ENCODE measurements at regions not wholly inside any gene's neighbourhood (a gene's known extent, or its start where the extent isn't known, plus 50 kb on each side); places are given as distances from the start of the nearest gene placed in this dataset.

DNA sequence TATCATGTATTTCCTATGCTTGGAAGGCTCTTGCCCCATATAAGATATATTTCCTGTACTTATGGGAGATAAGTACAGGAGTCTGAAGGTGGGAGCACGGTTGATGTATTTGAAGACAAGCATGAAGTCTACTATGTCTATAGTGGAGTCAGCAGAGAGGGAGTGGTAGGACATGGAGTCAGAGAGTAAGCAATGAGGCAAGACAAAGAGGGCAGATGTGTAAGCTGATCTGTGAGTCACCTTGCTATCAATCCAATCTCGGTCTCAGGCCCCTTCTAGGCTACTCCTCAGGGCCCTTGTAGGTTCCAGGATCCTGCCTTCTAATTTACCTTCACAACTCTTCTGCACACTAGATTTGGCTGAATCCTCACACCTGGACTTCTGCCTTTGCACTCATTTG lies 105.5 kb downstream of the MACIR start:
- WGBS, 2 donors, result 85 to 86% methylated on average over 2 of the region's 2 CpGs

DNA sequence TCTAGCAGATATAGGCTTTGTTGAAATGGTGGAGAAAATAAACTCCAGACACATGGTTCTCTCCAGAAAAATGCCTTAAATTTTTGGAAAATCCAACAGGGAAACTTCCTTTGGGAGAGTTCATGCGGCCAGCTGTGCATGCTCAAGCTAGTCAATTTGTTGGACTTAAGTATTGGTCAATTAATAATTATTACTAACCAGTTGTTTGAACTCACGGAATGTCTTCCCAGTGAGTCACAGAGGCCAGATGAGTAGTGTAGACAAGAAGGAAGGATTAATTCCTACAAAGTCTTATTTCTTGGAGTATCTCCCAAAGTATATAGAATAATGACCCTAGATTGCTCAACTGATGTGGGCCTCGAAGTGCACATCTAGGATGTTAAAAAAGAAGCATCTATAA lies 103.6 kb downstream of the MACIR start:
- WGBS, 2 donors, result 65 to 90% methylated on average over 3 of the region's 3 CpGs
- Histone ChIP-seq H3K36me3 (no peaks in the 10 kb centered on the region), H3K27ac (no peak overlapping the region), H3K4me3 (replicated peaks in 1 of 3) (no peak overlapping the region), H3K27me3 (no peaks in the 10 kb centered on the region), H3K4me1 (no peaks in the 10 kb centered on the region), H3K9me3 (no peaks in the 10 kb centered on the region)
- TF ChIP-seq, protein P1, sequence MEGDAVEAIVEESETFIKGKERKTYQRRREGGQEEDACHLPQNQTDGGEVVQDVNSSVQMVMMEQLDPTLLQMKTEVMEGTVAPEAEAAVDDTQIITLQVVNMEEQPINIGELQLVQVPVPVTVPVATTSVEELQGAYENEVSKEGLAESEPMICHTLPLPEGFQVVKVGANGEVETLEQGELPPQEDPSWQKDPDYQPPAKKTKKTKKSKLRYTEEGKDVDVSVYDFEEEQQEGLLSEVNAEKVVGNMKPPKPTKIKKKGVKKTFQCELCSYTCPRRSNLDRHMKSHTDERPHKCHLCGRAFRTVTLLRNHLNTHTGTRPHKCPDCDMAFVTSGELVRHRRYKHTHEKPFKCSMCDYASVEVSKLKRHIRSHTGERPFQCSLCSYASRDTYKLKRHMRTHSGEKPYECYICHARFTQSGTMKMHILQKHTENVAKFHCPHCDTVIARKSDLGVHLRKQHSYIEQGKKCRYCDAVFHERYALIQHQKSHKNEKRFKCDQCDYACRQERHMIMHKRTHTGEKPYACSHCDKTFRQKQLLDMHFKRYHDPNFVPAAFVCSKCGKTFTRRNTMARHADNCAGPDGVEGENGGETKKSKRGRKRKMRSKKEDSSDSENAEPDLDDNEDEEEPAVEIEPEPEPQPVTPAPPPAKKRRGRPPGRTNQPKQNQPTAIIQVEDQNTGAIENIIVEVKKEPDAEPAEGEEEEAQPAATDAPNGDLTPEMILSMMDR (IDR thresholded peaks at IDR 0.05), result no peak
- no peak for TF ChIP-seq POLR2A (IDR thresholded peaks at IDR 0.05)
- no peak for DNase-seq
- intact Hi-C loops (cut with DNase I), result no loop called here

More for the DNA sequence above, 105.5 kb downstream of the MACIR start:
- TF ChIP-seq, protein P1 (IDR thresholded peaks at IDR 0.05), result no peak
- TF ChIP-seq POLR2A (IDR thresholded peaks at IDR 0.05), result no peak
- intact Hi-C loops (cut with DNase I), result no loop called here
- Histone ChIP-seq H3K27me3 (no peaks in the 10 kb centered on the region), H3K36me3 (no peaks in the 10 kb centered on the region), H3K4me1 (peaks cover 0 to 2% of the 10 kb centered on the region in 2 donors), H3K9me3 (no peaks in the 10 kb centered on the region), H3K27ac (no peak overlapping the region), H3K4me3 (replicated peaks in 1 of 3) (no peak overlapping the region)
- no peak for DNase-seq

DNA sequence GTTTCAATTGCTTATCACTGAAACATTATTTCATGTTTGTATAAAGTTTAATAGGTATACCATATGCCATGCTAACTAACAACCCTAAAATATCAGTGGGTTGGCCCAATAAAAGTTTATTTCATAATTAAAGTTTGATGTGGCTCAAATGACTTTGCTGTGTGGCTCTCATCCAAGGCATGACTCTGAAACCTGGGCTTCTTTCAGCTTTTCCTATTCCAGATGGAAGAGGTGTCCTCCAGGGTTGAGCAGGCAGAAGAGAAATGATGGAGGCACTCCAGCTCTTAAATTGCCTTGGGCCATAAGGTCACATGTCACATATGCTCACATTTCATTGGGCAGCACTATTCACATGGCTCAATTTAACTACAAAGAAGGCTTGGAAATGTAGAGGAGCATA lies 101.9 kb downstream of the MACIR start:
- Histone ChIP-seq H3K4me1 (no peaks in the 10 kb centered on the region), H3K27ac (no peak overlapping the region), H3K9me3 (no peaks in the 10 kb centered on the region), H3K36me3 (no peaks in the 10 kb centered on the region), H3K4me3 (replicated peaks in 1 of 3) (no peak overlapping the region), H3K27me3 (no peaks in the 10 kb centered on the region)
- intact Hi-C loops (cut with DNase I), result no loop called here
- no peak for TF ChIP-seq POLR2A (IDR thresholded peaks at IDR 0.05)
- TF ChIP-seq, protein P1 (IDR thresholded peaks at IDR 0.05), result no peak
- DNase-seq, result no peak

DNA sequence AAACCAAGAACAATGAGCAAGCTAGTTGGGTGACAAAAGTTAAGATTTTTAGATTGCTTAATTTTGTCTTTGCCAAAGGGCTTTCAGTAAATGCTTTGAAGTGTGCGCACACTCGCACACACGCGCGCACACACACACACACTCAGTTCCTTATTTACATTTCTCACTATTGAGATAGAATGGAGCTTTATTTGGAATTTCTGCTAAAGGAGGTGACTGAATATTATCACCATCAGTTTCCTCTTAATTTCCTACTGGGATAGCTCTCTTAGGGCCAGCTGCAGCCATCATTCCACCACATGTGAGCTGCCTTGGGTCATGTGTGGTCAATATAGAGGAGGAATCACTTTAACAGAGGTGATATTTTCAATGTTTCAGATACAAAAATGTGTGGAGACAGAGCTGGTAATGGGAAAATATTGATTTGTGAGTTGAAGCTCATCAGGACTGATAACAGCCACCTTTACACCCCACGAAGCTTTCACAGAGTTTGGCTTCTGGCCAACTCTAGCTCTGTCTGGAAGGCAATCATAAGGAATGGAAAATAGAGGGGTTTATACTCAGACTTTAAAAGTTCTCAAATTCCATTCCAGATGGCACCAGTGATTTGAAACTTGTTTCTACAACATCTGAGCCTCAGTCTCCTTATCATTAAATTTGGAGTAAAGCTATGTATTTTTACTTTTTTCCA lies 99.9 kb downstream of the MACIR start:
- Histone ChIP-seq H3K4me3 (replicated peaks in 1 of 3) (no peak overlapping the region), H3K4me1 (no peaks in the 10 kb centered on the region), H3K36me3 (no peaks in the 10 kb centered on the region), H3K27ac (no peak overlapping the region), H3K27me3 (no peaks in the 10 kb centered on the region), H3K9me3 (no peaks in the 10 kb centered on the region)
- 71 to 74% methylated on average over 6 of the region's 6 CpGs for WGBS, 2 donors
- DNase-seq, result no peak
- intact Hi-C loops (cut with DNase I), result no loop called here
- TF ChIP-seq, protein P1 (IDR thresholded peaks at IDR 0.05), result no peak
- no peak for TF ChIP-seq POLR2A (IDR thresholded peaks at IDR 0.05)

DNA sequence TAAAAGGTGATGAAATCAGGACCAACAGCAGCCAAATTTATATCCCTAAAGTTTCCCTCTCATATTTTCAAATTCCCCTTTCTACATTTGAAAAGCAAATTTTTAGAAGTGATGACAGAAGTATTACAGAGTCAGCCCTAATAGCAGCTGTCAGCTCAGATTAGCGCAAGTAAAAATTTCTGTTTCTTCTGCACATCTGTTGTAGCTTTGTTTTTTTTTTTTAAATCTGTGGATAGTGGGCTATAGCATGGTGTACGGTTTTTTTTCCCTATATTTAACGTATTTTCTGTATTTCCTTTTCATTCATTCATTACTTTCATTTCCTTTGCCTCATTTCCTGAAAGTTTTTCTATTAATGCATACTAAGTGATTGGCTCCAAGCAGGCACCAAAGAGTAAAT lies 99.1 kb downstream of the MACIR start:
- H3K4me1 ChIP-seq, result no peaks in the 10 kb centered on the region
- no peak overlapping the region for H3K27ac ChIP-seq
- H3K9me3 ChIP-seq, result no peaks in the 10 kb centered on the region
- no peaks in the 10 kb centered on the region for H3K36me3 ChIP-seq
- intact Hi-C loops (cut with DNase I), result no loop called here
- no peaks in the 10 kb centered on the region for H3K27me3 ChIP-seq
- no peak for DNase-seq
- TF ChIP-seq, protein P1 (IDR thresholded peaks at IDR 0.05), result no peak
- TF ChIP-seq POLR2A (IDR thresholded peaks at IDR 0.05), result no peak
- H3K4me3 ChIP-seq (replicated peaks in 1 of 3), result no peak overlapping the region
- WGBS, 2 donors, result 72 to 73% methylated on average over 3 of the region's 3 CpGs
